ENCODE measurements at regions not wholly inside any gene's neighbourhood (a gene's known extent, or its start where the extent isn't known, plus 50 kb on each side); places are given as distances from the start of the nearest gene placed in this dataset.
A peak's percentile ranks its signal among the peaks of the same experiment; 100 is the strongest.
"Not testable (repeated sequence)": the region's sequence is repeated elsewhere in the genome, so short reads cannot be mapped to it uniquely, and the experiment has no call there.

- no peak for ATAC-seq
Observed at GRCh38 chr9:31364171-31364570, 1020.3 kb upstream of the ACO1 start.

GRCh38 chr9:31372799-31373587 lies 1011.5 kb upstream of the ACO1 start:
- Mint-ChIP-seq H3K36me3 (peaks cover 0 to 4% of the 10 kb centered on the region in 2 donors), H3K9me3 (peaks cover 4 to 10% of the 10 kb centered on the region in 2 donors), H3K27ac (no peak overlapping the region)
- ATAC-seq, result no peak
- no peak for DNase-seq (ENCODE audit: low spot score in 2 of 2)

More at GRCh38 chr9:31364171-31364570, 1020.3 kb upstream of the ACO1 start:
- no peaks in the 10 kb centered on the region for H3K9me3 Mint-ChIP-seq
- DNase-seq (ENCODE audit: low spot score in 2 of 2), result no peak
- no peaks in the 10 kb centered on the region for H3K36me3 Mint-ChIP-seq
- no peak overlapping the region for H3K27ac Mint-ChIP-seq

- H3K27ac Mint-ChIP-seq, result no peak overlapping the region
- DNase-seq (ENCODE audit: low spot score in 2 of 2), result no peak
- peaks cover 4 to 5% of the 10 kb centered on the region in 2 donors for H3K9me3 Mint-ChIP-seq
- no peak for ATAC-seq
- peaks cover 0 to 4% of the 10 kb centered on the region in 2 donors for H3K36me3 Mint-ChIP-seq
Observed at GRCh38 chr9:31377358-31377757, 1007.1 kb upstream of the ACO1 start.

- DNase-seq (ENCODE audit: low spot score in 2 of 2), result no peak
- Mint-ChIP-seq H3K9me3 (peaks cover 0 to 3% of the 10 kb centered on the region in 2 donors), H3K36me3 (no peaks in the 10 kb centered on the region), H3K27ac (no peak overlapping the region)
- ATAC-seq, result no peak
Observed at GRCh38 chr9:31388660-31389059, 995.8 kb upstream of the ACO1 start.

- Mint-ChIP-seq H3K36me3 (no peaks in the 10 kb centered on the region), H3K9me3 (peaks cover 0 to 3% of the 10 kb centered on the region in 2 donors), H3K27ac (no peak overlapping the region)
- no peak for ATAC-seq
- DNase-seq (ENCODE audit: low spot score in 2 of 2), result no peak
Observed at GRCh38 chr9:31389075-31389474, 995.4 kb upstream of the ACO1 start.

GRCh38 chr9:31390403-31391025 lies 993.9 kb upstream of the ACO1 start:
- Mint-ChIP-seq H3K9me3 (peaks cover 0 to 3% of the 10 kb centered on the region in 2 donors), H3K36me3 (no peaks in the 10 kb centered on the region), H3K27ac (peak overlapping the region in 1 of 2 donors; percentile 10)
- ATAC-seq (peak; percentile 29 to 40), DNase-seq (ENCODE audit: low spot score in 2 of 2) (no peak)

GRCh38 chr9:31393240-31393639 lies 991.2 kb upstream of the ACO1 start:
- Mint-ChIP-seq H3K9me3 (peaks cover 0 to 6% of the 10 kb centered on the region in 2 donors), H3K36me3 (no peaks in the 10 kb centered on the region), H3K27ac (no peak overlapping the region)
- DNase-seq (ENCODE audit: low spot score in 2 of 2) (no peak), ATAC-seq (no peak)

- peaks cover 0 to 7% of the 10 kb centered on the region in 2 donors for H3K9me3 Mint-ChIP-seq
- no peaks in the 10 kb centered on the region for H3K36me3 Mint-ChIP-seq
- DNase-seq (ENCODE audit: low spot score in 2 of 2) (no peak), ATAC-seq (no peak)
- no peak overlapping the region for H3K27ac Mint-ChIP-seq
Observed at GRCh38 chr9:31394015-31394473, 990.4 kb upstream of the ACO1 start.

- DNase-seq (ENCODE audit: low spot score in 2 of 2), result no peak
- Mint-ChIP-seq H3K36me3 (peaks cover 0 to 22% of the 10 kb centered on the region in 2 donors), H3K27ac (no peak overlapping the region), H3K9me3 (peaks cover 7 to 17% of the 10 kb centered on the region in 2 donors)
- ATAC-seq, result no peak
Observed at GRCh38 chr9:31412081-31412480, 972.4 kb upstream of the ACO1 start.

GRCh38 chr9:31415164-31415563 lies 969.3 kb upstream of the ACO1 start:
- Mint-ChIP-seq H3K27ac (no peak overlapping the region), H3K9me3 (peaks cover 6 to 13% of the 10 kb centered on the region in 2 donors), H3K36me3 (peaks cover 10% of the 10 kb centered on the region in 2 donors)
- ATAC-seq (no peak), DNase-seq (ENCODE audit: low spot score in 2 of 2) (no peak)

- Mint-ChIP-seq H3K27ac (no peak overlapping the region), H3K9me3 (peaks cover 0 to 13% of the 10 kb centered on the region in 2 donors), H3K36me3 (peaks cover 6 to 10% of the 10 kb centered on the region in 2 donors)
- DNase-seq (ENCODE audit: low spot score in 2 of 2), result no peak
- ATAC-seq, result no peak
Observed at GRCh38 chr9:31418419-31418818, 966.0 kb upstream of the ACO1 start.

- not testable (repeated sequence) for ATAC-seq; H3K36me3 Mint-ChIP-seq; H3K9me3 Mint-ChIP-seq; DNase-seq (ENCODE audit: low spot score in 2 of 2); H3K27ac Mint-ChIP-seq
Observed at GRCh38 chr9:31443630-31444457, 940.6 kb upstream of the ACO1 start.

GRCh38 chr9:31445357-31445756 lies 939.1 kb upstream of the ACO1 start:
- Mint-ChIP-seq H3K36me3 (no peaks in the 10 kb centered on the region), H3K27ac (peak overlapping the region in 1 of 2 donors; percentile 28), H3K9me3 (peaks cover 0 to 8% of the 10 kb centered on the region in 2 donors)
- no peak for DNase-seq (ENCODE audit: low spot score in 2 of 2)
- peak in 1 of 2 donors; percentile 32 for ATAC-seq

GRCh38 chr9:31445960-31446359 lies 938.5 kb upstream of the ACO1 start:
- Mint-ChIP-seq H3K9me3 (peaks cover 0 to 4% of the 10 kb centered on the region in 2 donors), H3K27ac (no peak overlapping the region), H3K36me3 (no peaks in the 10 kb centered on the region)
- ATAC-seq (peak in 1 of 2 donors; percentile 28), DNase-seq (ENCODE audit: low spot score in 2 of 2) (no peak)

GRCh38 chr9:31467075-31467474 lies 917.4 kb upstream of the ACO1 start:
- H3K27ac Mint-ChIP-seq, result no peak overlapping the region
- no peak for ATAC-seq
- no peak for DNase-seq (ENCODE audit: low spot score in 2 of 2)
- H3K36me3 Mint-ChIP-seq, result peaks cover 0 to 11% of the 10 kb centered on the region in 2 donors
- peaks cover 3 to 18% of the 10 kb centered on the region in 2 donors for H3K9me3 Mint-ChIP-seq

GRCh38 chr9:31470051-31470450 lies 914.4 kb upstream of the ACO1 start:
- H3K27ac Mint-ChIP-seq, result no peak overlapping the region
- DNase-seq (ENCODE audit: low spot score in 2 of 2) (no peak), ATAC-seq (no peak)
- peaks cover 0 to 3% of the 10 kb centered on the region in 2 donors for H3K9me3 Mint-ChIP-seq
- peaks cover 0 to 4% of the 10 kb centered on the region in 2 donors for H3K36me3 Mint-ChIP-seq

GRCh38 chr9:31471010-31471409 lies 913.4 kb upstream of the ACO1 start:
- peaks cover 0 to 3% of the 10 kb centered on the region in 2 donors for H3K9me3 Mint-ChIP-seq
- ATAC-seq (no peak), DNase-seq (ENCODE audit: low spot score in 2 of 2) (no peak)
- H3K27ac Mint-ChIP-seq, result no peak overlapping the region
- peaks cover 0 to 4% of the 10 kb centered on the region in 2 donors for H3K36me3 Mint-ChIP-seq
